ENCODE measurements at regions not wholly inside any gene's neighbourhood (a gene's known extent, or its start where the extent isn't known, plus 50 kb on each side); places are given as distances from the start of the nearest gene placed in this dataset.

DNA sequence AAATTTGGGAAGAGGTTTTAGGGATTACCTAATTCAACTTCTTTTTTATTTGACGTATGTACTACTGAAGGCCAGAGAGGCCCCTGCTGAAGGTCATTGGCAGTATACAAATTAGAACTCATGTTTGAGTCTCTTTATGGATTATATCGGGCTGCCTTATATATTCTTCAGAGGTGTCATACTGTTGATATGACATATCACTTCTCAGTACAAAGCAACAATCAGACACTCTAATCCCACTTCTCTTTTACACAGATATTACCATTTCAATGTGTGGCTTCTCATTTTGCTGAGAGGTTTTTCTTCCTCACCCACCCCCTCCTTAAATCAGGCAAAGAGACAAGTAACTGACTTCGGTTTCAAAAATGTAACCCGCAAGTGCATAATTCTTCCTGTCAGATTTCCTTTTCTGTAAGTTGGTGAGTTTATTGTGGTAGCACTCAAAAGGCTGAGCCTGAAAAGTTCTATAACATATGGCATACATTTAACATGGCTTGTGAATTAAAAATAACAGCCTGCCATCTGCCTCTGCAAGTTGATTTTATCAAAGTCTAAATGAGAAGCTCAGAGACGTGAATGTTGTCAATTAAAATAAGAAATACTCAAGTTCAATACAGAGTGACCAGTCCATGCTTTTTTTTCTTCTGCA, 163.6 kb upstream of the RORB start:
- Histone ChIP-seq H3K4me1 (no peaks in the 10 kb centered on the region), H3K36me3 (no peaks in the 10 kb centered on the region), H3K27ac (no peak overlapping the region), H3K4me3 (no peak overlapping the region), H3K9me3 (no peaks in the 10 kb centered on the region), H3K27me3 (ENCODE audit: low read depth) (no peaks in the 10 kb centered on the region)
- DNase-seq (no peak), ATAC-seq (no peak)
- intact Hi-C loops (cut with DNase I), result no loop called here
- TF ChIP-seq, protein P1, sequence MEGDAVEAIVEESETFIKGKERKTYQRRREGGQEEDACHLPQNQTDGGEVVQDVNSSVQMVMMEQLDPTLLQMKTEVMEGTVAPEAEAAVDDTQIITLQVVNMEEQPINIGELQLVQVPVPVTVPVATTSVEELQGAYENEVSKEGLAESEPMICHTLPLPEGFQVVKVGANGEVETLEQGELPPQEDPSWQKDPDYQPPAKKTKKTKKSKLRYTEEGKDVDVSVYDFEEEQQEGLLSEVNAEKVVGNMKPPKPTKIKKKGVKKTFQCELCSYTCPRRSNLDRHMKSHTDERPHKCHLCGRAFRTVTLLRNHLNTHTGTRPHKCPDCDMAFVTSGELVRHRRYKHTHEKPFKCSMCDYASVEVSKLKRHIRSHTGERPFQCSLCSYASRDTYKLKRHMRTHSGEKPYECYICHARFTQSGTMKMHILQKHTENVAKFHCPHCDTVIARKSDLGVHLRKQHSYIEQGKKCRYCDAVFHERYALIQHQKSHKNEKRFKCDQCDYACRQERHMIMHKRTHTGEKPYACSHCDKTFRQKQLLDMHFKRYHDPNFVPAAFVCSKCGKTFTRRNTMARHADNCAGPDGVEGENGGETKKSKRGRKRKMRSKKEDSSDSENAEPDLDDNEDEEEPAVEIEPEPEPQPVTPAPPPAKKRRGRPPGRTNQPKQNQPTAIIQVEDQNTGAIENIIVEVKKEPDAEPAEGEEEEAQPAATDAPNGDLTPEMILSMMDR (IDR thresholded peaks at IDR 0.05), result no peak

DNA sequence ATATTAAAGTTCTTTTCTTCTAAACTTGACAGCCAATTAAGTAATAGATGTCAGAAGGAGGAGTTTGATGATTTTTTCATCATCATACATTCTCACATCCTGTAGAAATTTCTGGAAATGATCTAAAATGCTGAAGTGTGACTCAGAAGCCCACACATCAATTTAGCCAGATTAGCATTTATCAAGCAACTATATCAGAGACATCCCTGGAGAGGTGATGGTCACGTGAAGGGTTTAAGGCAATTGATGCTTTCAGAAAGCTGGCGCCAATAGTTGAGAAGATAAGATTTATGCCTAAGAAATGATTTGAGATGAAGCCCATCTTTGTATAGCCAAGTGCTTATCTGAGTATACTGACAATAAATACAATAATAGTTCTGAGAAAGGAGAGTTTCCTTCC, 162.9 kb upstream of the RORB start:
- H3K9me3 ChIP-seq, result no peaks in the 10 kb centered on the region
- no peak overlapping the region for H3K4me3 ChIP-seq
- no peaks in the 10 kb centered on the region for H3K4me1 ChIP-seq
- TF ChIP-seq, protein P1 (IDR thresholded peaks at IDR 0.05), result no peak
- no peaks in the 10 kb centered on the region for H3K36me3 ChIP-seq
- intact Hi-C loops (cut with DNase I), result no loop called here
- ATAC-seq, result no peak
- H3K27me3 ChIP-seq (ENCODE audit: low read depth), result no peaks in the 10 kb centered on the region
- no peak overlapping the region for H3K27ac ChIP-seq
- DNase-seq, result no peak

DNA sequence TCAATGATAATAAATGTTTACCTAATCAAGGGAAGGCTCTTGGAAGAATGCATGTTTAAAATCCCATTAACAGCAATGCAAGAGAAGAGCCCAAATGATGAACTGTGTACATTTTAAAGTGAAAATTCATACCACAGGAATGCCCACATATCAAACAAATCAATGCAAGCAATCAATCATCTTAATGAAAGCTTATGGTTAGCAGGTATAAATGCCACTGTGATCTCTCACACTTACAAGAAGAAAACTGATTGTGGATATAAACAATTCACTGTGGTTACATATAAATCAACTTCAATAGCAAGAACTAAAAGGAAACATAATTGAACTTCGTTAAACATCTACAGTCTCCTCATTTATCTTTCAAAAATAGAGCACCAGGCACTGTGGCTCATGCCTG, 161.0 kb upstream of the RORB start:
- H3K27ac ChIP-seq, result no peak overlapping the region
- H3K36me3 ChIP-seq, result no peaks in the 10 kb centered on the region
- DNase-seq, result no peak
- H3K4me1 ChIP-seq, result no peaks in the 10 kb centered on the region
- no peaks in the 10 kb centered on the region for H3K27me3 ChIP-seq (ENCODE audit: low read depth)
- no peak overlapping the region for H3K4me3 ChIP-seq
- TF ChIP-seq, protein P1 (IDR thresholded peaks at IDR 0.05), result no peak
- no peaks in the 10 kb centered on the region for H3K9me3 ChIP-seq
- intact Hi-C loops (cut with DNase I), result no loop called here
- no peak for ATAC-seq

DNA sequence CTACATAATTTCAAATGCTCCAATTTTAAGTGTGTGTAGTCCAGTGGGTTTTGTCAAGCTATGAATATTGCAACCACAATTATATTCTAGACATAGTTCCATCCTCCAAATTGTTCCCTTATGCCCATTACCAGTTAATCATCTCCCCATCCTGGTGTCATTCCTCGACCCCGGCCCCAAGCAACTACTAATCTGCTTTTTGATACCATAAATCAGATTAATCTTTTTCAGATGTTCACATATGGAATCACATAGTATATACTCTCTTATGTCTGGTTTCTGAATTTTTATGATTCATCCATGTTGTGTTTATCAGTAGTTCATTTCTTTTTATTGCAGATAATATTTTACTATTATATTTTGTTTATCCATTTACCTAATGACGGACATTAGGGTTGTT, 148.4 kb upstream of the RORB start:
- no peak overlapping the region for H3K27ac ChIP-seq
- DNase-seq (no peak), ATAC-seq (no peak)
- intact Hi-C loops (cut with DNase I), result no loop called here
- H3K36me3 ChIP-seq, result no peaks in the 10 kb centered on the region
- no peaks in the 10 kb centered on the region for H3K9me3 ChIP-seq
- TF ChIP-seq, protein P1 (IDR thresholded peaks at IDR 0.05), result no peak
- no peak overlapping the region for H3K4me3 ChIP-seq
- H3K4me1 ChIP-seq, result no peaks in the 10 kb centered on the region
- no peaks in the 10 kb centered on the region for H3K27me3 ChIP-seq (ENCODE audit: low read depth)

DNA sequence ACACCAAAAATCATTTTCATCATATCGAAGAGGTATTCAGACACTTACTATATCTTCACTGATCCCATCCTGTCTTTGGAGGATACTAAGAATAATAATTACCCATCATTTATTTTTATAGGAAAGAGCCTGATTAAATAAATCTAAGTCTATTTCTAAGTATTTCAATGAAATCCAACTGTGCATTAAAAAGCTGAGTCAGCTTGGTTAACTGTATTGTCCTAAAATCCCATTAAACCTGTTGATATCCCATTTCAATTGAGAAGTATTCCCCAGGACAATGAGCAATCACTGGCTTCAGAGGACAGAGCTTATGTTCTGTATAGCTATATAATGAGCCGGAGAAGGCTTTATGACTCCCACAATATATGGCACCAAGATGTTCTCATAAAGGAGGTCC, 142.0 kb upstream of the RORB start:
- Histone ChIP-seq H3K27me3 (ENCODE audit: low read depth) (no peaks in the 10 kb centered on the region), H3K4me3 (no peak overlapping the region), H3K36me3 (no peaks in the 10 kb centered on the region), H3K27ac (no peak overlapping the region), H3K4me1 (no peaks in the 10 kb centered on the region), H3K9me3 (no peaks in the 10 kb centered on the region)
- TF ChIP-seq, protein P1 (IDR thresholded peaks at IDR 0.05), result no peak
- DNase-seq (no peak), ATAC-seq (no peak)
- intact Hi-C loops (cut with DNase I), result no loop called here

Measured in lower lobe of right lung (tissue), 2 donors.